ENCODE measurements at regions not wholly inside any gene's neighbourhood (a gene's known extent, or its start where the extent isn't known, plus 50 kb on each side); places are given as distances from the start of the nearest gene placed in this dataset.
"Not testable (repeated sequence)": the region's sequence is repeated elsewhere in the genome, so short reads cannot be mapped to it uniquely, and the experiment has no call there.

GRCh38 chr15:44856284-44856683, 100.2 kb upstream of the TERB2 start:
- H3K4me1 ChIP-seq (ENCODE audit: control insufficient read depth, insufficient read depth, low read length); H3K27me3 ChIP-seq (ENCODE audit: control insufficient read depth, insufficient read depth, low read length); H3K56ac ChIP-seq (ENCODE audit: extremely low read depth, insufficient read depth, low read length); H3K9ac ChIP-seq (ENCODE audit: low read depth, low read length); H3K79me1 ChIP-seq (ENCODE audit: low read depth in 1 of 2, low read length in 2 of 2); H3K14ac ChIP-seq (replicated peaks; ENCODE audit: low read depth, low read length); dilution Hi-C loops (cut with HindIII; ENCODE audit: low sequenced_read_pairs, unreplicated experiment); H3K18ac ChIP-seq (ENCODE audit: low read depth, low read length); H2AFZ ChIP-seq (replicated peaks; ENCODE audit: low read length, poor library complexity); BruUV-seq (replicated peaks); DNase-seq; H3K27ac ChIP-seq (ENCODE audit: insufficient read depth, low read length); CTCF ChIA-PET; H2BK15ac ChIP-seq (ENCODE audit: low read depth, low read length); H3K36me3 ChIP-seq (ENCODE audit: control insufficient read depth, insufficient read depth, low read length); intact Hi-C loops (cut with micrococcal nuclease); H4K5ac ChIP-seq (ENCODE audit: low read depth, low read length); H2BK20ac ChIP-seq (ENCODE audit: low read depth, low read length); in situ Hi-C loops (cut with MboI; ENCODE audit: low sequenced_read_pairs); H3K23ac ChIP-seq (ENCODE audit: low read depth, low read length); H2BK120ac ChIP-seq (ENCODE audit: low read depth, low read length); H3K4ac ChIP-seq (ENCODE audit: low read depth, low read length); H4K8ac ChIP-seq (ENCODE audit: low read depth in 2 of 2, low read length in 2 of 2); H2AK9ac ChIP-seq (replicated peaks; ENCODE audit: low read depth, low read length, poor library complexity); H4K20me1 ChIP-seq (ENCODE audit: insufficient read depth, low read length); H4K91ac ChIP-seq (ENCODE audit: insufficient read depth, low read depth, low read length); H3K4me2 ChIP-seq (ENCODE audit: low read depth, low read length); POLR2A ChIA-PET (ENCODE audit: unreplicated experiment); H3K9me1 ChIP-seq (ENCODE audit: insufficient read depth, low read length); H3K4me3 ChIP-seq (ENCODE audit: insufficient read depth, low read depth, low read length); ATAC-seq (ENCODE audit: low read depth); H3K9me3 ChIP-seq (ENCODE audit: control insufficient read depth, insufficient read depth, low read length); H2BK5ac ChIP-seq (ENCODE audit: low read depth, low read length, poor library complexity, severe bottlenecking); H2AK5ac ChIP-seq (ENCODE audit: low read depth, low read length): not testable (repeated sequence)
- no CpG with 5 or more reads among the region's 3 CpGs for WGBS, 2 experiments (ENCODE audit: extremely low coverage in 2 of 2, insufficient read length in 1 of 2)

DNA sequence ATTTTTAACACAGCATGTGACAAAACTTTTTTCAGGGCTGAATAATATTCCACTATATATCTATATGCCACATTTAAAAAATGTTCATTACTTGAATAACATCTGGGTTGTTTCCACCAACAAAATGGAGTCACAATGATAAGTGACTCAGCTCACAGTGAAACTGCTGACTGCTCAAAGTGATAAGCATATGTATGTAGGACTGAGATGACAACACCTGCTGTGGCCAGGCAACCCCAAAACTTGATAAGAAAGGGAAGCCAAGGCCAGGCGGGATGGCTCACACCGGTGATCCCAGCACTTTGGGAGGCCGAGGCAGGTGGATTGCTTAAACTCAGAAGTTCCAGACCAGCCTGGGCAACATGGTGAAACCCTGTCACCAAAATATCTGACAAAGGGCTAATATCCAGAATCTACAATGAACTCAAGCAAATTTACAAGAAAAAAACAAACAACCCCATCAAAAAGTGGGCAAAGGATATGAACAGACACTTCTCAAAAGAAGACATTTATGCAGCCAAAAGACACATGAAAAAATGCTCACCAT, 99.2 kb upstream of the TERB2 start:
- DNase-seq; H2AK5ac ChIP-seq (ENCODE audit: low read depth, low read length); H3K9ac ChIP-seq (ENCODE audit: low read depth, low read length); H4K5ac ChIP-seq (ENCODE audit: low read depth, low read length); H3K9me3 ChIP-seq (ENCODE audit: control insufficient read depth, insufficient read depth, low read length); H2AK9ac ChIP-seq (replicated peaks; ENCODE audit: low read depth, low read length, poor library complexity); H3K4ac ChIP-seq (ENCODE audit: low read depth, low read length); H3K23ac ChIP-seq (ENCODE audit: low read depth, low read length); H3K18ac ChIP-seq (ENCODE audit: low read depth, low read length); H3K56ac ChIP-seq (ENCODE audit: extremely low read depth, insufficient read depth, low read length); POLR2A ChIA-PET (ENCODE audit: unreplicated experiment); H3K4me2 ChIP-seq (ENCODE audit: low read depth, low read length); H2AFZ ChIP-seq (replicated peaks; ENCODE audit: low read length, poor library complexity); H4K91ac ChIP-seq (ENCODE audit: insufficient read depth, low read depth, low read length); CTCF ChIA-PET; ATAC-seq (ENCODE audit: low read depth); H3K36me3 ChIP-seq (ENCODE audit: control insufficient read depth, insufficient read depth, low read length); H4K20me1 ChIP-seq (ENCODE audit: insufficient read depth, low read length); H2BK5ac ChIP-seq (ENCODE audit: low read depth, low read length, poor library complexity, severe bottlenecking); H3K14ac ChIP-seq (replicated peaks; ENCODE audit: low read depth, low read length); BruUV-seq (replicated peaks); H3K79me1 ChIP-seq (ENCODE audit: low read depth in 1 of 2, low read length in 2 of 2); H3K9me1 ChIP-seq (ENCODE audit: insufficient read depth, low read length); H3K4me3 ChIP-seq (ENCODE audit: insufficient read depth, low read depth, low read length); H3K27ac ChIP-seq (ENCODE audit: insufficient read depth, low read length); H2BK120ac ChIP-seq (ENCODE audit: low read depth, low read length); in situ Hi-C loops (cut with MboI; ENCODE audit: low sequenced_read_pairs); H2BK20ac ChIP-seq (ENCODE audit: low read depth, low read length); H2BK15ac ChIP-seq (ENCODE audit: low read depth, low read length); H3K27me3 ChIP-seq (ENCODE audit: control insufficient read depth, insufficient read depth, low read length); intact Hi-C loops (cut with micrococcal nuclease); dilution Hi-C loops (cut with HindIII; ENCODE audit: low sequenced_read_pairs, unreplicated experiment); H4K8ac ChIP-seq (ENCODE audit: low read depth in 2 of 2, low read length in 2 of 2); H3K4me1 ChIP-seq (ENCODE audit: control insufficient read depth, insufficient read depth, low read length): not testable (repeated sequence)
- WGBS, 2 experiments (ENCODE audit: extremely low coverage in 2 of 2, insufficient read length in 1 of 2) = no CpG with 5 or more reads among the region's 3 CpGs
